ENCODE measurements at regions not wholly inside any gene's neighbourhood (a gene's known extent, or its start where the extent isn't known, plus 50 kb on each side); places are given as distances from the start of the nearest gene placed in this dataset.

GRCh38 chr14:76638841-76639240, 122.4 kb upstream of the VASH1 start:
- TF ChIP-seq CTCF (IDR thresholded peaks at IDR 0.05) (no peak), POLR2A (IDR thresholded peaks at IDR 0.05) (no peak)
